Loucy (cell line): ENCODE measurements at regions not wholly inside any gene's neighbourhood (a gene's known extent, or its start where the extent isn't known, plus 50 kb on each side); places are given as distances from the start of the nearest gene placed in this dataset.

Source experiments
- H2AFZ ChIP-seq: fragments of 200-600 bp; sonication (generic); 2 replicates; pipeline ENCODE4 v1.6.0; 2016; ENCODE audit warnings: antibody characterized with exemption, mild to moderate bottlenecking, low read length, moderate library complexity
- H3F3A ChIP-seq: fragments of 200-600 bp; 2 replicates; pipeline ENCODE4 v1.6.0; 2016; ENCODE audit warnings: antibody characterized with exemption, low read depth, mild to moderate bottlenecking
- H3K27me3 ChIP-seq: fragments of 200-600 bp; sonication (generic); 2 replicates; pipeline ENCODE4 v1.6.1; 2014; ENCODE audit warnings: low read length, mild to moderate bottlenecking; ENCODE audit not compliant: insufficient read depth, poor library complexity, severe bottlenecking
- H3K36me3 ChIP-seq: fragments of 200-600 bp; sonication (generic); 2 replicates; pipeline ENCODE4 v1.6.1; 2016; ENCODE audit warnings: low read length; ENCODE audit not compliant: insufficient read depth
- H3K4me1 ChIP-seq: fragments of 200-600 bp; sonication (generic); 2 replicates; pipeline ENCODE4 v1.5.1; 2014; ENCODE audit warnings: low read length, mild to moderate bottlenecking; ENCODE audit not compliant: insufficient read depth, poor library complexity, severe bottlenecking
- H3K4me2 ChIP-seq: fragments of 200-600 bp; sonication (generic); 2 replicates; pipeline ENCODE4 v1.6.0; 2014; ENCODE audit warnings: antibody characterized with exemption, low read length, low read depth, mild to moderate bottlenecking; ENCODE audit not compliant: poor library complexity, severe bottlenecking
- H3K4me3 ChIP-seq: fragments of 200-600 bp; sonication (generic); 2 replicates; pipeline ENCODE4 v1.5.1; 2014; ENCODE audit warnings: low read length, mild to moderate bottlenecking, mixed read lengths; ENCODE audit not compliant: poor library complexity, severe bottlenecking
- H3K79me2 ChIP-seq: fragments of 200-600 bp; sonication (generic); 2 replicates; pipeline ENCODE4 v1.6.1; 2014; ENCODE audit warnings: low read length; ENCODE audit not compliant: insufficient read depth
- H3K9ac ChIP-seq: fragments of 200-600 bp; sonication (generic); 2 replicates; pipeline ENCODE4 v1.6.0; 2014; ENCODE audit warnings: mild to moderate bottlenecking, low read depth, low read length, moderate library complexity; ENCODE audit not compliant: poor library complexity, severe bottlenecking
- H3K9me2 ChIP-seq: fragments of 200-600 bp; sonication (generic); replicated peaks from 2 replicates; pipeline ENCODE4 v1.6.1; 2016; ENCODE audit warnings: low read depth, low read length, mixed read lengths
- H3K9me3 ChIP-seq: fragments of 200-600 bp; sonication (generic); 2 replicates; pipeline ENCODE4 v1.6.1; 2014; ENCODE audit warnings: mild to moderate bottlenecking, antibody characterized with exemption, low read length, low read depth; ENCODE audit not compliant: insufficient read depth
- H4K20me1 ChIP-seq: fragments of 200-600 bp; sonication (generic); 2 replicates; pipeline ENCODE4 v1.6.0; 2014; ENCODE audit warnings: antibody characterized with exemption, low read length, mild to moderate bottlenecking; ENCODE audit not compliant: insufficient read depth, poor library complexity, severe bottlenecking
- EZH2phosphoT487 ChIP-seq: fragments of 200-600 bp; IDR thresholded peaks from 2 replicates; pipeline ENCODE4 v1.6.1; 2018; ENCODE audit warnings: antibody characterized with exemption, mild to moderate bottlenecking, moderate library complexity, borderline replicate concordance
- TF ChIP-seq, protein P1 (sequence below): fragments of 200-600 bp; sonication (generic); conservative IDR thresholded peaks from 2 replicates; pipeline ENCODE4 v1.5.1; 2014; ENCODE audit warnings: mild to moderate bottlenecking, antibody characterized with exemption, low read length

DNA sequence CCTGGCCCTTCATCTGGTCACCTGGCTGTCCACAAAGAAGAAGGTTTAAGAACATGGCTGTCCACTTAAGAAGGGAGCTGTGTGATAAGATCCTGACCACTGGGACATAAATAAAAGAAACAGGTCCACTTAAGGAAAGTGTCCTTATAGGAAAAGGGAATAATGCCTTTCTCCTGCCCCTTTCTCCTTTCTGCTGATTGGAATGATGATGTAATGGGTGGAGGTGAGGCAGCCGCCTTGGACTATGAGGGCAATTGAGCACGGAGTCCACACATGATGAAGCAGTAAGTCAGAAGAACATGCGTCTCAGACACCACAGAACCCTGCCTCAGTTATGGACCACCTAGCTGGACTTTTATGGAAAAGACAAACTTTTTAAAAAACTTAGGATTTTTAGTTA, 401.1 kb downstream of the SHANK2 start:
- H3K36me3 ChIP-seq, result no peaks in the 10 kb centered on the region
- no peak overlapping the region for H3K4me2 ChIP-seq
- H3K9me2 ChIP-seq, result no peaks in the 10 kb centered on the region
- H3K27me3 ChIP-seq, result no peaks in the 10 kb centered on the region
- H3F3A ChIP-seq, result no peaks in the 10 kb centered on the region
- H2AFZ ChIP-seq, result no peak overlapping the region
- H4K20me1 ChIP-seq, result no peaks in the 10 kb centered on the region
- no peaks in the 10 kb centered on the region for H3K79me2 ChIP-seq
- no peak for TF ChIP-seq EZH2phosphoT487
- TF ChIP-seq, protein P1, sequence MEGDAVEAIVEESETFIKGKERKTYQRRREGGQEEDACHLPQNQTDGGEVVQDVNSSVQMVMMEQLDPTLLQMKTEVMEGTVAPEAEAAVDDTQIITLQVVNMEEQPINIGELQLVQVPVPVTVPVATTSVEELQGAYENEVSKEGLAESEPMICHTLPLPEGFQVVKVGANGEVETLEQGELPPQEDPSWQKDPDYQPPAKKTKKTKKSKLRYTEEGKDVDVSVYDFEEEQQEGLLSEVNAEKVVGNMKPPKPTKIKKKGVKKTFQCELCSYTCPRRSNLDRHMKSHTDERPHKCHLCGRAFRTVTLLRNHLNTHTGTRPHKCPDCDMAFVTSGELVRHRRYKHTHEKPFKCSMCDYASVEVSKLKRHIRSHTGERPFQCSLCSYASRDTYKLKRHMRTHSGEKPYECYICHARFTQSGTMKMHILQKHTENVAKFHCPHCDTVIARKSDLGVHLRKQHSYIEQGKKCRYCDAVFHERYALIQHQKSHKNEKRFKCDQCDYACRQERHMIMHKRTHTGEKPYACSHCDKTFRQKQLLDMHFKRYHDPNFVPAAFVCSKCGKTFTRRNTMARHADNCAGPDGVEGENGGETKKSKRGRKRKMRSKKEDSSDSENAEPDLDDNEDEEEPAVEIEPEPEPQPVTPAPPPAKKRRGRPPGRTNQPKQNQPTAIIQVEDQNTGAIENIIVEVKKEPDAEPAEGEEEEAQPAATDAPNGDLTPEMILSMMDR, result no peak
- peaks cover 20% of the 10 kb centered on the region; the same call in 1 of the 2 replicates for H3K9me3 ChIP-seq
- H3K9ac ChIP-seq, result no peak overlapping the region
- no peaks in the 10 kb centered on the region for H3K4me1 ChIP-seq
- H3K4me3 ChIP-seq, result no peak overlapping the region

DNA sequence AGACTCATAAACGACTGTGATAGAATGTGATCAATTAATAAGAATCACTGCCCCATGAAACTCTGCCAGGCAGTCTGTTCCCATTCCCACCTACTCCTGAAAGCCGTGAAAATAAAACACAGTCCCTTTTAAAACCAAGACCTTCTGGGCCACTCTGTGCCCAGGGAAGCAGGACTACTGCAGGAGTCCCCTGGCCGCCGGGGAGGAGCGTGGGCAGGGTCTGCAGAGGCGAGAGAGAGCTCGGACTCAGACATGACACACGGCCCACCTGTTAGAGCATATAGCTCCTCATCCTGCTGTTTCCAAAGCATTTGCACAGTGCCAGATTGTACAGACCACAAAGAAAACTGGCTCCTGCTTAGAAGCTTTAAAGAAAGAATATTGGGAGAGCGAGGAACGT, 400.5 kb downstream of the SHANK2 start:
- no peak for TF ChIP-seq EZH2phosphoT487
- TF ChIP-seq, protein P1, result no peak
- Histone ChIP-seq H3K27me3 (no peaks in the 10 kb centered on the region), H3K9me2 (no peaks in the 10 kb centered on the region), H3K4me1 (no peaks in the 10 kb centered on the region), H3K4me2 (no peak overlapping the region), H3K36me3 (no peaks in the 10 kb centered on the region), H2AFZ (no peak overlapping the region), H4K20me1 (no peaks in the 10 kb centered on the region), H3K4me3 (no peak overlapping the region), H3K79me2 (no peaks in the 10 kb centered on the region), H3K9me3 (peaks cover 20% of the 10 kb centered on the region; the same call in 1 of the 2 replicates), H3K9ac (no peak overlapping the region), H3F3A (no peaks in the 10 kb centered on the region)

DNA sequence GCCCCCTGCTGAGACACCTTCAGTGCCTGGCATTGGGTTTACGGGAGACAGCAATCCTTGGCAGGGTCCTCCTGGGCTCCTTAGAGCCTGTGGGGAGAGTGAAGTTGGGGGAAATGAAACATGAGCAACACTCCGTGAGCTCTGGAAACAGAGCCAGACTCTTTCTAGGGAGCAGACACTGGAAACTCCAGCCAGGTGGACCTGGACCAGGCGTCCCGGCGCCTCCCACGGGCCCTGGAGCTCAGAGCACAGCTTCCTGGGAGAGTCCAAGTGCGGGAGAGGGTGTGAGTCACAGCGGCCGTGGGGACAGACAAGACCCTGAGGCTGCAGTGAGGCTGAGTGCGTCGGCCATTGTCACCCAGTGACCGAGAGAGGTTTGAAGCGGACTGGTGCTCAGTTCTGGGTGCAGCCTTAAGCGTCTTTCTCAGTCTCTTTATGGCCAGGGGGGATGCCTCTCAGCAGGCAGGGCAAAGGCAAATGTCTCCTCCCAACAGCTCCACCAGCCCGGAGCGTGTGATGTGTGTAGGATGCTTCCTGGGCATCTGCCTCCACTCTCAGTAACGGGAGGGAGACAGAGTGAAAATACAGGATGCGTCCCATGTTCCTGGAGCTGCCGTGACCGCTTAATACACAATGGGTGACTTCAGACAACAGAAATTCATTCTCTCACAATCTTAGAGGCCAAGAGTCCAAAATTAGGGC, 399.2 kb downstream of the SHANK2 start:
- Histone ChIP-seq H3K4me3 (no peak overlapping the region), H3K9me3 (peaks cover 17% of the 10 kb centered on the region; the same call in 1 of the 2 replicates), H3K4me2 (no peak overlapping the region), H4K20me1 (no peaks in the 10 kb centered on the region), H3K4me1 (no peaks in the 10 kb centered on the region), H3K9ac (no peak overlapping the region), H3K79me2 (no peaks in the 10 kb centered on the region), H3K9me2 (no peaks in the 10 kb centered on the region), H2AFZ (no peak overlapping the region), H3K36me3 (no peaks in the 10 kb centered on the region), H3F3A (no peaks in the 10 kb centered on the region), H3K27me3 (no peaks in the 10 kb centered on the region)
- TF ChIP-seq, protein P1, result no peak
